Esophagus muscularis mucosa (tissue), 4 donors: ENCODE measurements at regions not wholly inside any gene's neighbourhood (a gene's known extent, or its start where the extent isn't known, plus 50 kb on each side); places are given as distances from the start of the nearest gene placed in this dataset.

Experiments used
- DNase-seq: peaks from one replicate; pipeline ENCODE4 v3.0.0-alpha.2; 2017; ENCODE audit errors: extremely low spot score
- H3K27ac ChIP-seq, 4 donors: fragments of 200-600 bp; sonication (generic); replicated peaks in 1 of 4; 1 replicate in 3 of 4; 2 replicates in 1 of 4; pipeline ENCODE4 v1.5.1; 2016 to 2019; ENCODE audit warnings: mild to moderate bottlenecking in 1 of 4
- H3K27me3 ChIP-seq, 4 donors: fragments of 200-600 bp; sonication (generic); one replicate each; pipeline versions ENCODE4 v1.5.1 to v1.6.0; 2016 to 2019
- H3K36me3 ChIP-seq, 4 donors: fragments of 200-600 bp; sonication (generic); one replicate each; pipeline ENCODE4 v1.5.1; 2016 to 2019
- H3K4me1 ChIP-seq, 4 donors: fragments of 200-600 bp; sonication (generic); one replicate each; pipeline ENCODE4 v1.5.1; 2016 to 2019
- H3K4me3 ChIP-seq, 4 donors: fragments of 200-600 bp; sonication (generic); 1 replicate in 2 of 4; 2 replicates in 2 of 4; pipeline ENCODE4 v1.5.1; 2016 to 2019; ENCODE audit warnings: mild to moderate bottlenecking in 4 of 4, moderate library complexity in 1 of 4
- H3K9me3 ChIP-seq, 4 donors: fragments of 200-600 bp; sonication (generic); 1 replicate in 3 of 4; 2 replicates in 1 of 4; pipeline ENCODE4 v1.5.1; 2016 to 2019
- CTCF ChIP-seq, 3 experiments: fragments of 200-600 bp in 2 of 3; fragments of 450-650 bp in 1 of 3; sonication (generic) in 2 of 3; IDR thresholded peaks; one replicate each; pipeline ENCODE4 v1.5.1; 2017 to 2019; ENCODE audit warnings: antibody characterized with exemption in 3 of 3, mild to moderate bottlenecking in 2 of 3, moderate library complexity in 1 of 3
- EP300 ChIP-seq: sonication (generic); formaldehyde crosslinking; IDR thresholded peaks from one replicate; pipeline ENCODE4 v1.6.1; 2017; ENCODE audit warnings: antibody characterized with exemption
- POLR2A ChIP-seq: fragments of 450-650 bp; IDR thresholded peaks from one replicate; pipeline ENCODE4 v1.6.1; 2017; ENCODE audit warnings: antibody characterized with exemption, moderate library complexity, mild to moderate bottlenecking, low read depth
- POLR2AphosphoS5 ChIP-seq, 2 donors: sonication (generic); formaldehyde crosslinking; IDR thresholded peaks; one replicate each; pipeline ENCODE4 v1.6.1; 2017; ENCODE audit warnings: antibody characterized with exemption in 2 of 2
- WGBS: methylation state at CpG from one replicate; pipeline ENCODE4 v1.1.5; 2018; 5-methylcytosine and 5-hydroxymethylcytosine counted together
- intact Hi-C: fragments of 100-400 bp; cut with DNase I; formaldehyde crosslinking; loops from one replicate; pipeline ENCODE4 v1.15.1; 2023

GRCh38 chr17:53640808-53641207 is 181.9 kb upstream of the KIF2B start:
- intact Hi-C loops = no loop called here
- 67% methylated on average over 1 of the region's 1 CpG for WGBS
- no peak for TF ChIP-seq EP300
- no peak for TF ChIP-seq POLR2A
- no peak for TF ChIP-seq POLR2AphosphoS5 (IDR thresholded peaks at IDR 0.05)
- TF ChIP-seq CTCF (IDR thresholded peaks at IDR 0.05) = no peak
- no peaks in the 10 kb centered on the region for H3K4me1 ChIP-seq
- DNase-seq = no peak
- no peaks in the 10 kb centered on the region for H3K36me3 ChIP-seq
- no peaks in the 10 kb centered on the region for H3K27me3 ChIP-seq
- H3K4me3 ChIP-seq = no peak overlapping the region
- no peaks in the 10 kb centered on the region for H3K9me3 ChIP-seq
- H3K27ac ChIP-seq = no peak overlapping the region

- no peaks in the 10 kb centered on the region for H3K27me3 ChIP-seq
- H3K36me3 ChIP-seq = no peaks in the 10 kb centered on the region
- no peak for DNase-seq
- H3K4me1 ChIP-seq = no peaks in the 10 kb centered on the region
- WGBS = 50% methylated on average over 1 of the region's 1 CpG
- H3K4me3 ChIP-seq = no peak overlapping the region
- H3K27ac ChIP-seq = no peak overlapping the region
- intact Hi-C loops = no loop called here
- H3K9me3 ChIP-seq = no peaks in the 10 kb centered on the region
- no peak for TF ChIP-seq POLR2AphosphoS5 (IDR thresholded peaks at IDR 0.05)
- TF ChIP-seq CTCF (IDR thresholded peaks at IDR 0.05) = no peak
- no peak for TF ChIP-seq POLR2A
- no peak for TF ChIP-seq EP300
Observed at GRCh38 chr17:53635444-53635843, 187.3 kb upstream of the KIF2B start.

- DNase-seq = no peak
- Histone ChIP-seq H3K9me3 (no peaks in the 10 kb centered on the region), H3K27ac (no peak overlapping the region), H3K4me1 (no peaks in the 10 kb centered on the region), H3K4me3 (no peak overlapping the region), H3K36me3 (no peaks in the 10 kb centered on the region), H3K27me3 (no peaks in the 10 kb centered on the region)
- no peak for TF ChIP-seq CTCF (IDR thresholded peaks at IDR 0.05)
- TF ChIP-seq POLR2A = no peak
- TF ChIP-seq EP300 = no peak
- no peak for TF ChIP-seq POLR2AphosphoS5 (IDR thresholded peaks at IDR 0.05)
- 100% methylated on average over 1 of the region's 1 CpG for WGBS
- intact Hi-C loops = no loop called here
Observed at GRCh38 chr17:53633856-53634255, 188.9 kb upstream of the KIF2B start.

GRCh38 chr17:53631486-53631885 is 191.2 kb upstream of the KIF2B start:
- 68% methylated on average over 4 of the region's 4 CpGs for WGBS
- DNase-seq = no peak
- intact Hi-C loops = no loop called here
- TF ChIP-seq CTCF (IDR thresholded peaks at IDR 0.05) (no peak), EP300 (no peak), POLR2A (no peak), POLR2AphosphoS5 (IDR thresholded peaks at IDR 0.05) (no peak)
- H3K27ac ChIP-seq = no peak overlapping the region
- H3K27me3 ChIP-seq = no peaks in the 10 kb centered on the region
- H3K4me1 ChIP-seq = no peaks in the 10 kb centered on the region
- H3K9me3 ChIP-seq = no peaks in the 10 kb centered on the region
- no peaks in the 10 kb centered on the region for H3K36me3 ChIP-seq
- no peak overlapping the region for H3K4me3 ChIP-seq

GRCh38 chr17:53630638-53631037 is 192.1 kb upstream of the KIF2B start:
- 89% methylated on average over 1 of the region's 1 CpG for WGBS
- Histone ChIP-seq H3K9me3 (no peaks in the 10 kb centered on the region), H3K27me3 (no peaks in the 10 kb centered on the region), H3K4me1 (no peaks in the 10 kb centered on the region), H3K36me3 (no peaks in the 10 kb centered on the region), H3K4me3 (no peak overlapping the region), H3K27ac (no peak overlapping the region)
- DNase-seq = no peak
- TF ChIP-seq POLR2A (no peak), EP300 (no peak), POLR2AphosphoS5 (IDR thresholded peaks at IDR 0.05) (no peak), CTCF (IDR thresholded peaks at IDR 0.05) (no peak)
- intact Hi-C loops = no loop called here
